ENCODE measurements at regions not wholly inside any gene's neighbourhood (a gene's known extent, or its start where the extent isn't known, plus 50 kb on each side); places are given as distances from the start of the nearest gene placed in this dataset.

- Histone ChIP-seq H3K9me3 (ENCODE audit: control insufficient read depth, insufficient read depth, low read depth, low read length) (no peaks in the 10 kb centered on the region), H2AFZ (ENCODE audit: low read length) (no peak overlapping the region), H3K4me2 (ENCODE audit: extremely low read depth, insufficient read depth, low read length) (no peak overlapping the region), H3K9ac (ENCODE audit: insufficient read depth, low read length) (no peak overlapping the region), H3K79me2 (ENCODE audit: control insufficient read depth, insufficient read depth, low read length) (no peaks in the 10 kb centered on the region), H4K20me1 (ENCODE audit: control insufficient read depth, extremely low read depth, insufficient read depth, low read length) (no peaks in the 10 kb centered on the region), H3K27me3 (ENCODE audit: control insufficient read depth, insufficient read depth, low read length) (peaks cover 5% of the 10 kb centered on the region), H3K36me3 (ENCODE audit: control insufficient read depth, insufficient read depth, low read length) (no peaks in the 10 kb centered on the region), H3K4me3 (replicated peaks in 1 of 4; ENCODE audit: control extremely low read depth in 1 of 4, insufficient read depth in 1 of 4, low read depth in 3 of 4, low read length in 4 of 4) (no peak overlapping the region), H3K4me1 (ENCODE audit: control insufficient read depth, extremely low read depth, insufficient read depth, low read length) (no peaks in the 10 kb centered on the region), H3K27ac (ENCODE audit: insufficient read depth, low read length) (no peak overlapping the region)
- no peak for TF ChIP-seq CTCF (conservative IDR thresholded peaks at IDR 0.05 in 1 of 2, IDR thresholded peaks at IDR 0.05 in 1 of 2; ENCODE audit: low read depth in 1 of 2, low read length in 2 of 2)
- TF ChIP-seq EZH2 (IDR thresholded peaks at IDR 0.05; ENCODE audit: low read length, missing control alignments) = no peak
- no peak for DNase-seq (ENCODE audit: low read depth in 2 of 2)
Measured at GRCh38 chr2:64234150-64234549, 89.9 kb upstream of the PELI1 start.

- Histone ChIP-seq H3K79me2 (ENCODE audit: control insufficient read depth, insufficient read depth, low read length) (no peaks in the 10 kb centered on the region), H3K9me3 (ENCODE audit: control insufficient read depth, insufficient read depth, low read depth, low read length) (no peaks in the 10 kb centered on the region), H3K4me2 (ENCODE audit: extremely low read depth, insufficient read depth, low read length) (no peak overlapping the region), H3K9ac (ENCODE audit: insufficient read depth, low read length) (no peak overlapping the region), H3K36me3 (ENCODE audit: control insufficient read depth, insufficient read depth, low read length) (no peaks in the 10 kb centered on the region), H4K20me1 (ENCODE audit: control insufficient read depth, extremely low read depth, insufficient read depth, low read length) (no peaks in the 10 kb centered on the region), H3K27ac (ENCODE audit: insufficient read depth, low read length) (no peak overlapping the region), H3K4me1 (ENCODE audit: control insufficient read depth, extremely low read depth, insufficient read depth, low read length) (no peaks in the 10 kb centered on the region), H2AFZ (ENCODE audit: low read length) (no peak overlapping the region), H3K27me3 (ENCODE audit: control insufficient read depth, insufficient read depth, low read length) (peaks cover 5% of the 10 kb centered on the region), H3K4me3 (replicated peaks in 1 of 4; ENCODE audit: control extremely low read depth in 1 of 4, insufficient read depth in 1 of 4, low read depth in 3 of 4, low read length in 4 of 4) (no peak overlapping the region)
- DNase-seq (ENCODE audit: low read depth in 2 of 2) = no peak
- TF ChIP-seq CTCF (conservative IDR thresholded peaks at IDR 0.05 in 1 of 2, IDR thresholded peaks at IDR 0.05 in 1 of 2; ENCODE audit: low read depth in 1 of 2, low read length in 2 of 2) = no peak
- TF ChIP-seq EZH2 (IDR thresholded peaks at IDR 0.05; ENCODE audit: low read length, missing control alignments) = no peak
Measured at GRCh38 chr2:64234785-64235184, 90.6 kb upstream of the PELI1 start.

DNA sequence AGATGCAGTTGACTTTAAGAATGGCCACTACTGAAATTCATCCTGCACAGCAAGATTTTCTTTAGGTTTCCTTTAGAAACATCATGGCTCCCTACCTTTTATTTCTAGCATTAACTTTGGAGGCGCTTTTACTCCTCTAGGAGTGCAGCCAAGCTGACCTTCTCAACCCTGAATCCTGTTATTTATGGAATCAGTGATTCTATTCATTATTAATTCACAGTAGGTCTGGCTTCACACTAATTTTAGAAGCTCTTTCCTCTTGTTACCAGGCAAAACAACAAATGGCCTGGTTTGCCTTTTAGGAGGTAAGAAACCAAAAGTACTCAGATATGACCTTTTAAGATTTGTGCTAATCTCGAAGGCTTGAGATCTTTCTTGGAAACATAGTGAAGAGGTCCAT is 93.0 kb upstream of the PELI1 start:
- Histone ChIP-seq H4K20me1 (ENCODE audit: control insufficient read depth, extremely low read depth, insufficient read depth, low read length) (no peaks in the 10 kb centered on the region), H3K4me2 (ENCODE audit: extremely low read depth, insufficient read depth, low read length) (no peak overlapping the region), H3K4me3 (replicated peaks in 1 of 4; ENCODE audit: control extremely low read depth in 1 of 4, insufficient read depth in 1 of 4, low read depth in 3 of 4, low read length in 4 of 4) (no peak overlapping the region), H3K4me1 (ENCODE audit: control insufficient read depth, extremely low read depth, insufficient read depth, low read length) (no peaks in the 10 kb centered on the region), H3K9ac (ENCODE audit: insufficient read depth, low read length) (no peak overlapping the region), H3K27me3 (ENCODE audit: control insufficient read depth, insufficient read depth, low read length) (peaks cover 3% of the 10 kb centered on the region), H3K36me3 (ENCODE audit: control insufficient read depth, insufficient read depth, low read length) (no peaks in the 10 kb centered on the region), H2AFZ (ENCODE audit: low read length) (no peak overlapping the region), H3K27ac (ENCODE audit: insufficient read depth, low read length) (no peak overlapping the region), H3K79me2 (ENCODE audit: control insufficient read depth, insufficient read depth, low read length) (no peaks in the 10 kb centered on the region), H3K9me3 (ENCODE audit: control insufficient read depth, insufficient read depth, low read depth, low read length) (no peaks in the 10 kb centered on the region)
- no peak for TF ChIP-seq CTCF (conservative IDR thresholded peaks at IDR 0.05 in 1 of 2, IDR thresholded peaks at IDR 0.05 in 1 of 2; ENCODE audit: low read depth in 1 of 2, low read length in 2 of 2)
- no peak for TF ChIP-seq EZH2 (IDR thresholded peaks at IDR 0.05; ENCODE audit: low read length, missing control alignments)
- DNase-seq (ENCODE audit: low read depth in 2 of 2) = no peak

Measured in fibroblast of lung (primary cell).